OCI-LY7 (cell line): ENCODE measurements at regions not wholly inside any gene's neighbourhood (a gene's known extent, or its start where the extent isn't known, plus 50 kb on each side); places are given as distances from the start of the nearest gene placed in this dataset.

Source experiments
- BruUV-seq: library from RNA; stranded (reverse); fragments of 400-500 nt; replicated peaks from 2 replicates; lab custom pipeline; 2021; lab: Mats Ljungman, UMichigan
- CTCF ChIA-PET: fragments of 300-600 bp; sonication (Branson Sonifier 250); formaldehyde crosslinking; loops from one replicate; lab custom pipeline; 2022; ENCODE audit warnings: antibody characterized with exemption; ENCODE audit not compliant: unreplicated experiment; lab: Charles Lee
- POLR2A ChIA-PET: fragments of 300-600 bp; sonication (Branson Sonifier 250); formaldehyde crosslinking; loops from one replicate; lab custom pipeline; 2022; ENCODE audit warnings: antibody characterized with exemption; lab: Charles Lee
- DNase-seq: peaks from one replicate; pipeline ENCODE4 v3.0.0-alpha.2; 2015; ENCODE audit warnings: low spot score
- H2AFZ ChIP-seq: fragments of 200-600 bp; sonication (generic), shearing (Covaris generic); 2 replicates; pipeline ENCODE4 v1.6.1; 2014; ENCODE audit warnings: mild to moderate bottlenecking, antibody characterized with exemption, low read length, moderate library complexity
- H3K27ac ChIP-seq: fragments of 200-600 bp; sonication (generic); 2 replicates; pipeline ENCODE4 v1.5.1; 2014; ENCODE audit warnings: mixed run types, low read depth, mild to moderate bottlenecking, moderate library complexity, low read length, inconsistent platforms; ENCODE audit not compliant: poor library complexity, severe bottlenecking
- H3K36me3 ChIP-seq: fragments of 200-600 bp; sonication (generic); 2 replicates; pipeline ENCODE4 v1.6.1; 2014; ENCODE audit warnings: mild to moderate bottlenecking, antibody characterized with exemption, low read length, moderate library complexity, mixed read lengths; ENCODE audit not compliant: insufficient read depth
- H3K4me1 ChIP-seq: fragments of 200-600 bp; sonication (generic); 2 replicates; pipeline ENCODE4 v1.5.1; 2014; ENCODE audit warnings: mild to moderate bottlenecking, low read length; ENCODE audit not compliant: insufficient read depth, poor library complexity, severe bottlenecking
- H3K4me2 ChIP-seq: fragments of 200-600 bp; sonication (generic); 2 replicates; pipeline ENCODE4 v1.6.1; 2014; ENCODE audit warnings: mild to moderate bottlenecking, low read length
- H3K4me3 ChIP-seq: fragments of 200-600 bp; sonication (generic); 2 replicates; pipeline ENCODE4 v1.5.1; 2014; ENCODE audit warnings: mild to moderate bottlenecking, low read depth, low read length; ENCODE audit not compliant: poor library complexity, severe bottlenecking
- H3K79me2 ChIP-seq: fragments of 200-600 bp; sonication (generic); 2 replicates; pipeline ENCODE4 v1.6.1; 2016; ENCODE audit warnings: low read depth, mild to moderate bottlenecking, low read length, moderate library complexity, mixed read lengths; ENCODE audit not compliant: insufficient read depth
- H3K9me2 ChIP-seq: fragments of 200-600 bp; sonication (generic); 2 replicates; pipeline ENCODE4 v1.6.1; 2016; ENCODE audit warnings: mild to moderate bottlenecking, low read length, mixed read lengths; ENCODE audit not compliant: insufficient read depth
- H3K9me3 ChIP-seq: fragments of 200-600 bp; sonication (generic); 2 replicates; pipeline ENCODE4 v1.6.1; 2014; ENCODE audit warnings: mild to moderate bottlenecking, mixed run types, low read length, mixed read lengths
- H4K20me1 ChIP-seq: fragments of 200-600 bp; sonication (generic); 2 replicates; pipeline ENCODE4 v1.6.1; 2014; ENCODE audit warnings: mild to moderate bottlenecking, antibody characterized with exemption, low read length, moderate library complexity, mixed read lengths; ENCODE audit not compliant: insufficient read depth
- CTCF ChIP-seq: fragments of 200-600 bp; sonication (generic); conservative IDR thresholded peaks from 2 replicates; pipeline ENCODE4 v1.5.1; 2014; ENCODE audit warnings: mild to moderate bottlenecking, antibody characterized with exemption, low read length, moderate library complexity, mixed read lengths
- EZH2phosphoT487 ChIP-seq: fragments of 200-600 bp; sonication (generic); IDR thresholded peaks from 2 replicates; pipeline ENCODE4 v1.6.1; 2018; ENCODE audit warnings: low read depth, borderline replicate concordance, mild to moderate bottlenecking, mixed run types, antibody characterized with exemption, low read length, moderate library complexity, mixed read lengths
- intact Hi-C: fragments of 100-400 bp; cut with micrococcal nuclease; formaldehyde crosslinking; loops from one replicate; pipeline ENCODE4 v1.10.0; 2022; ENCODE audit not compliant: unreplicated experiment

- no peak overlapping the region for H2AFZ ChIP-seq
- no peak for DNase-seq
- intact Hi-C loops: no loop called here
- H4K20me1 ChIP-seq: no peaks in the 10 kb centered on the region
- 0 out of 2 replicates have a peak, but pooled peaks cover 2% of the 10 kb centered on the region for H3K9me3 ChIP-seq
- ChIA-PET POLR2A (no interaction called here), CTCF (no interaction called here)
- H3K9me2 ChIP-seq: no peaks in the 10 kb centered on the region
- no TSS peak for BruUV-seq
- no peak overlapping the region for H3K4me2 ChIP-seq
- H3K4me1 ChIP-seq: no peaks in the 10 kb centered on the region
- H3K4me3 ChIP-seq: no peak overlapping the region
- H3K36me3 ChIP-seq: no peaks in the 10 kb centered on the region
- no peaks in the 10 kb centered on the region for H3K79me2 ChIP-seq
- TF ChIP-seq CTCF (no peak), EZH2phosphoT487 (no peak)
- no peak overlapping the region for H3K27ac ChIP-seq
Measured at GRCh38 chr4:136590440-136590839, 941.9 kb downstream of the PCDH18 start.

- no peaks in the 10 kb centered on the region for H3K79me2 ChIP-seq
- no peak overlapping the region for H3K4me2 ChIP-seq
- BruUV-seq: no TSS peak
- intact Hi-C loops: no loop called here
- no peaks in the 10 kb centered on the region for H3K9me2 ChIP-seq
- DNase-seq: no peak
- no peaks in the 10 kb centered on the region for H3K36me3 ChIP-seq
- no peak overlapping the region for H2AFZ ChIP-seq
- no peaks in the 10 kb centered on the region for H4K20me1 ChIP-seq
- H3K4me1 ChIP-seq: no peaks in the 10 kb centered on the region
- ChIA-PET CTCF (no interaction called here), POLR2A (no interaction called here)
- no peak overlapping the region for H3K4me3 ChIP-seq
- H3K27ac ChIP-seq: no peak overlapping the region
- no peaks in the 10 kb centered on the region for H3K9me3 ChIP-seq
- TF ChIP-seq EZH2phosphoT487 (no peak), CTCF (no peak)
Measured at GRCh38 chr4:136583567-136583966, 948.7 kb downstream of the PCDH18 start.

- Histone ChIP-seq H2AFZ (no peak overlapping the region), H3K4me2 (no peak overlapping the region), H3K4me3 (no peak overlapping the region), H3K4me1 (no peaks in the 10 kb centered on the region), H3K36me3 (no peaks in the 10 kb centered on the region), H3K9me3 (no peaks in the 10 kb centered on the region), H4K20me1 (no peaks in the 10 kb centered on the region), H3K79me2 (no peaks in the 10 kb centered on the region), H3K9me2 (no peaks in the 10 kb centered on the region), H3K27ac (no peak overlapping the region)
- intact Hi-C loops: no loop called here
- BruUV-seq: no TSS peak
- no peak for DNase-seq
- ChIA-PET POLR2A (no interaction called here), CTCF (no interaction called here)
- TF ChIP-seq CTCF: no peak
- TF ChIP-seq EZH2phosphoT487: no peak
Measured at GRCh38 chr4:136581119-136581518, 951.2 kb downstream of the PCDH18 start.
